ENCODE measurements at regions not wholly inside any gene's neighbourhood (a gene's known extent, or its start where the extent isn't known, plus 50 kb on each side); places are given as distances from the start of the nearest gene placed in this dataset.

DNA sequence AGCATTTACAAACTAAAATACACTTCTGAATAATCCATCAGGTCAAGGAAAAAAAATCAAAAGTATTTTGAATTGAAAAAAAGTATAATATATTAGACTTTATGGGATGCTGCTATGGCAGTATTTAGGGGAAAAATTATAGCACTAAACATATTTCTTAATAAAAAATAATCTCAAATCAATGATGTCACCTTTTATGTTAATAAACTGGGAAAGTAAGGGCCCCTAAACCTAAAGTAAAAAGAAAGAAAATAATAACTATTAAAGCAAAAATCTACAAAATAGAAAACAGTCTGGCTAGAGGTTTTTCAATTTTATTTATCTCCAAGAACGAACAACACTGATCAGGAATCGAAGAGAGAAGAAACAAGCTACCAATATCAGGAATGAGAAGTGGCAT, 160.8 kb upstream of the PLXNA2 start:
- no peak for TF ChIP-seq CTCF (IDR thresholded peaks at IDR 0.05)
- no peak for TF ChIP-seq POLR2A (IDR thresholded peaks at IDR 0.05)
- no peak for TF ChIP-seq POLR2AphosphoS5 (IDR thresholded peaks at IDR 0.05)
- TF ChIP-seq EP300 (IDR thresholded peaks at IDR 0.05) = no peak
